HEK293 (cell line): ENCODE measurements at regions not wholly inside any gene's neighbourhood (a gene's known extent, or its start where the extent isn't known, plus 50 kb on each side); places are given as distances from the start of the nearest gene placed in this dataset.
"Not testable (repeated sequence)": the region's sequence is repeated elsewhere in the genome, so short reads cannot be mapped to it uniquely, and the experiment has no call there.

ENCODE experiments used
- CTCF ChIA-PET: fragments of 350-600 bp; formaldehyde crosslinking; extraction: SDS; loops from one replicate; lab custom pipeline; 2021; ENCODE audit warnings: antibody characterized with exemption; lab: Yijun Ruan, JAX
- POLR2A ChIA-PET: fragments of 300-600 bp; formaldehyde crosslinking; extraction: SDS; loops from one replicate; lab custom pipeline; 2020; ENCODE audit warnings: antibody characterized with exemption, inconsistent platforms; lab: Yijun Ruan, JAX
- H3K27ac ChIP-seq: fragments of 200-500 bp; sonication (Bioruptor generic); 2 replicates; pipeline ENCODE4 v1.5.1; 2014; ENCODE audit warnings: low read depth, low read length, control low read depth, inconsistent platforms; ENCODE audit errors: extremely low read depth
- H3K36me3 ChIP-seq, 2 experiments: fragments of 200-500 bp in 1 of 2; sonication (Bioruptor generic) in 1 of 2; 1 replicate in 1 of 2; 2 replicates in 1 of 2; pipeline ENCODE4 v1.5.1; 2014 to 2017; ENCODE audit warnings: inconsistent platforms in 2 of 2, low read length in 2 of 2; ENCODE audit not compliant: control insufficient read depth in 2 of 2, insufficient read depth in 1 of 2
- H3K4me1 ChIP-seq: fragments of 200-500 bp; sonication (Bioruptor generic); 2 replicates; pipeline ENCODE4 v1.5.1; 2014; ENCODE audit warnings: mild to moderate bottlenecking, low read length, inconsistent platforms; ENCODE audit not compliant: control insufficient read depth, insufficient read depth
- H3K4me3 ChIP-seq: 2 replicates; pipeline ENCODE4 v1.5.1; 2011; ENCODE audit warnings: low read depth, mild to moderate bottlenecking, control low read depth, low read length, moderate library complexity
- H3K9me3 ChIP-seq: fragments of 200-500 bp; sonication (Bioruptor generic); 2 replicates; pipeline ENCODE4 v1.5.1; 2014; ENCODE audit warnings: low read depth, low read length, inconsistent platforms; ENCODE audit not compliant: control insufficient read depth, insufficient read depth
- REPIN1 ChIP-seq: fragments of 450-650 bp; formaldehyde crosslinking; IDR thresholded peaks from 2 replicates; pipeline ENCODE4 v1.5.1; 2017; ENCODE audit warnings: missing biosample characterization, missing genetic modification characterization, low read depth
- SETDB1 ChIP-seq: IDR thresholded peaks from one replicate; pipeline ENCODE4 v1.6.1; 2017; ENCODE audit warnings: mild to moderate bottlenecking, low read length, moderate library complexity, mixed read lengths; ENCODE audit not compliant: insufficient read length
- TCF7L2 ChIP-seq: IDR thresholded peaks from 2 replicates; pipeline ENCODE4 v1.6.1; 2011; ENCODE audit warnings: low read depth, mild to moderate bottlenecking, inconsistent platforms, low read length, moderate library complexity, borderline replicate concordance
- TRIM28 ChIP-seq: IDR thresholded peaks from 2 replicates; pipeline ENCODE4 v1.6.1; 2011; ENCODE audit warnings: low read length, control low read depth, borderline replicate concordance
- ZNF221 ChIP-seq: fragments of 450-650 bp; formaldehyde crosslinking; IDR thresholded peaks from 2 replicates; pipeline ENCODE4 v1.5.1; 2017; ENCODE audit warnings: missing biosample characterization, missing genetic modification characterization, borderline replicate concordance
- ZNF530 ChIP-seq: fragments of 450-650 bp; formaldehyde crosslinking; IDR thresholded peaks from 2 replicates; pipeline ENCODE4 v1.5.1; 2016; ENCODE audit warnings: low read depth, missing biosample characterization, missing genetic modification characterization
- ZNF560 ChIP-seq: fragments of 450-650 bp; formaldehyde crosslinking; IDR thresholded peaks from 2 replicates; pipeline ENCODE4 v1.5.1; 2017; ENCODE audit warnings: missing biosample characterization, missing genetic modification characterization, borderline replicate concordance
- ZNF629 ChIP-seq: fragments of 450-650 bp; formaldehyde crosslinking; IDR thresholded peaks from 2 replicates; pipeline ENCODE4 v1.5.1; 2017; ENCODE audit warnings: missing biosample characterization, missing genetic modification characterization
- ZNF707 ChIP-seq: fragments of 450-650 bp; formaldehyde crosslinking; IDR thresholded peaks from 2 replicates; pipeline ENCODE4 v1.5.1; 2016; ENCODE audit warnings: missing biosample characterization, missing genetic modification characterization
- ZNF830 ChIP-seq: fragments of 450-650 bp; IDR thresholded peaks from 2 replicates; pipeline ENCODE4 v1.5.0; 2018; ENCODE audit warnings: missing biosample characterization, missing genetic modification characterization, low read depth, mild to moderate bottlenecking, moderate library complexity
- TF ChIP-seq, protein P1 (sequence below): fragments of 450-650 bp; formaldehyde crosslinking; IDR thresholded peaks from 2 replicates; pipeline ENCODE4 v1.5.1; 2017; ENCODE audit warnings: missing biosample characterization, missing genetic modification characterization
- TF ChIP-seq, protein P2 (sequence below): fragments of 450-650 bp; formaldehyde crosslinking; IDR thresholded peaks from 2 replicates; pipeline ENCODE4 v1.5.1; 2016; ENCODE audit warnings: missing biosample characterization, missing genetic modification characterization
- TF ChIP-seq, protein P3 (sequence below): fragments of 450-650 bp; formaldehyde crosslinking; IDR thresholded peaks from 2 replicates; pipeline ENCODE4 v1.5.1; 2016; ENCODE audit warnings: missing biosample characterization, missing genetic modification characterization, borderline replicate concordance

DNA sequence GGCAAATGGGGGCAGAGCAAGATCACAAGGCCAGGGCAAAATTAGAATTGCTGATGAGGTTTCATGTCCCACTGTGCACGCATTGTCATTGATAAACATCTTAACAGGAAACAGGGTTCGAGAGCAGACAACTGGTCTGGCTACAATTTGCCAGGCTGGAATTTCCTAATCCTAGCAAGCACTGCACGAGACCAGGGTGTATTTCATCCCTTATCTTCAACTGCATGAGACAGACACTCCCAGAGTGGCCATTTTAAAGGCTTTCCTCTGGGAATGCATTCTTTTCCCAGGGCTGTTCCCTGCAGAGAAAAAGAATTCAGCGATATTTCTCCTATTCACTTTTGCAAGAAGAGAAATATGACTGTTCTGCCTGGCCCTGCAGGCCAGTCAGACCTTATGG is 75.8 kb upstream of the C4orf54 start:
- H3K4me1 ChIP-seq, H3K36me3 ChIP-seq: not testable (repeated sequence)
- TF ChIP-seq TRIM28 (peak; percentile 76; the same call in 1 of the 2 replicates), SETDB1 (peak; percentile 79), TCF7L2 (0 out of 2 replicates have a peak, but pooled peaks have one; percentile 53)
- TF ChIP-seq, all 188 proteins: peak for 3; not testable (repeated sequence) for 185
- H3K27ac ChIP-seq, H3K4me3 ChIP-seq, POLR2A ChIA-PET, H3K9me3 ChIP-seq, CTCF ChIA-PET: not testable (repeated sequence)

DNA sequence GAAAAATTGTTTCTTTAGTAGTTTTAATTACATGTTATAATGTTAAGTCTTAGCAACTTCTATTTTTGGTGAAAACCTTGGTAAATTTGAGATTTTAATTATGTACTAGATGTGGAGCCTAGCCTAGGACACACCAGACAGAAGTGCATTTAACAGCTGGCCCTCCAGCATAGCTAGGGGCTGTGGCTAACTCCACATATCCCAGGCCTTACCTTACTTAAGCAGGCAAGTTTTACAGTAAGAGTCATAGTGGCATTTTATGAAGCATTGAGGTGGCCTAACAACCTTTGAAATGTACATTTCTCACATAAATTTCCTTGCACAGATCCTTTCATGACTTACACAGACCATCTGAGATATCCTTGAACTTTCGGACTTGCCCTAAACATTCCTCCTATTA is 71.6 kb upstream of the C4orf54 start:
- ChIA-PET CTCF (interaction anchor here (0.6 kb wide), 1 partner anchor 83 kb away, joined by 3 read pairs; no protein-coding TSS in a partner anchor), POLR2A (no interaction called here)
- H3K36me3 ChIP-seq, result no peaks in the 10 kb centered on the region
- H3K4me3 ChIP-seq, result no peak overlapping the region
- no peak overlapping the region for H3K27ac ChIP-seq
- no peak for TF ChIP-seq ZNF221 (tag by site-specific recombination)
- no peaks in the 10 kb centered on the region for H3K9me3 ChIP-seq
- H3K4me1 ChIP-seq, result no peaks in the 10 kb centered on the region

DNA sequence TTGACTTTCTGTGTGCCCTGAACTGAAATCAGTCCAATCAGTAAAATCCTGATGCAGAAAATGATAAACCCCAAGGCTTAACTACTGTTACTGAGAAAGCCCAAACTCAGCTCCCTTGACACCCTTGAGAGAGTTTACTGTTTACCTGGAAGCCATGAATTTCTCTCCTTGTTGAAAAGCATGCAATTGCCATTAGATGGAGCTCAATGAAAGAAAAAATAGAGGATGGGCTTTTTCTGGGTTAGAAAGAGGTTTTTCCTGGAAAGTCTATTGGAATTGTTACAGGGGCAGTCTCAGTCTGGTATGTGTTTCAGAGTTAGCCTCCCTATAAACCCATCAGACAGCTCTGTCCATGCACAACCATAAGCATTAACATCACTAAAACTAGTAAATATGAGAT is 66.4 kb upstream of the C4orf54 start:
- Histone ChIP-seq H3K27ac (no peak overlapping the region), H3K36me3 (no peaks in the 10 kb centered on the region), H3K4me1 (no peaks in the 10 kb centered on the region), H3K9me3 (no peaks in the 10 kb centered on the region), H3K4me3 (no peak overlapping the region)
- ChIA-PET CTCF (interaction anchor here (0.5 to 1.4 kb wide), 5 partner anchors 78 to 217 kb away, joined by 3 to 8 read pairs (median 3); no protein-coding TSS in a partner anchor), POLR2A (no interaction called here)
- no peak for TF ChIP-seq ZNF629
- TF ChIP-seq, protein P1, sequence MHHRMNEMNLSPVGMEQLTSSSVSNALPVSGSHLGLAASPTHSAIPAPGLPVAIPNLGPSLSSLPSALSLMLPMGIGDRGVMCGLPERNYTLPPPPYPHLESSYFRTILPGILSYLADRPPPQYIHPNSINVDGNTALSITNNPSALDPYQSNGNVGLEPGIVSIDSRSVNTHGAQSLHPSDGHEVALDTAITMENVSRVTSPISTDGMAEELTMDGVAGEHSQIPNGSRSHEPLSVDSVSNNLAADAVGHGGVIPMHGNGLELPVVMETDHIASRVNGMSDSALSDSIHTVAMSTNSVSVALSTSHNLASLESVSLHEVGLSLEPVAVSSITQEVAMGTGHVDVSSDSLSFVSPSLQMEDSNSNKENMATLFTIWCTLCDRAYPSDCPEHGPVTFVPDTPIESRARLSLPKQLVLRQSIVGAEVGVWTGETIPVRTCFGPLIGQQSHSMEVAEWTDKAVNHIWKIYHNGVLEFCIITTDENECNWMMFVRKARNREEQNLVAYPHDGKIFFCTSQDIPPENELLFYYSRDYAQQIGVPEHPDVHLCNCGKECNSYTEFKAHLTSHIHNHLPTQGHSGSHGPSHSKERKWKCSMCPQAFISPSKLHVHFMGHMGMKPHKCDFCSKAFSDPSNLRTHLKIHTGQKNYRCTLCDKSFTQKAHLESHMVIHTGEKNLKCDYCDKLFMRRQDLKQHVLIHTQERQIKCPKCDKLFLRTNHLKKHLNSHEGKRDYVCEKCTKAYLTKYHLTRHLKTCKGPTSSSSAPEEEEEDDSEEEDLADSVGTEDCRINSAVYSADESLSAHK (tag by site-specific recombination), result no peak
- TF ChIP-seq, protein P2, sequence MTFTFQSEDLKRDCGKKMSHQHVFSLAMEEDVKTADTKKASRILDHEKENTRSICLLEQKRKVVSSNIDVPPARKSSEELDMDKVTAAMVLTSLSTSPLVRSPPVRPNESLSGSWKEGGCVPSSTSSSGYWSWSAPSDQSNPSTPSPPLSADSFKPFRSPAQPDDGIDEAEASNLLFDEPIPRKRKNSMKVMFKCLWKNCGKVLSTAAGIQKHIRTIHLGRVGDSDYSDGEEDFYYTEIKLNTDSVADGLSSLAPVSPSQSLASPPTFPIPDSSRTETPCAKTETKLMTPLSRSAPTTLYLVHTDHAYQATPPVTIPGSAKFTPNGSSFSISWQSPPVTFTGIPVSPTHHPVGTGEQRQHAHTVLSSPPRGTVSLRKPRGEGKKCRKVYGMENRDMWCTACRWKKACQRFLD (tag by site-specific recombination), result no peak

DNA sequence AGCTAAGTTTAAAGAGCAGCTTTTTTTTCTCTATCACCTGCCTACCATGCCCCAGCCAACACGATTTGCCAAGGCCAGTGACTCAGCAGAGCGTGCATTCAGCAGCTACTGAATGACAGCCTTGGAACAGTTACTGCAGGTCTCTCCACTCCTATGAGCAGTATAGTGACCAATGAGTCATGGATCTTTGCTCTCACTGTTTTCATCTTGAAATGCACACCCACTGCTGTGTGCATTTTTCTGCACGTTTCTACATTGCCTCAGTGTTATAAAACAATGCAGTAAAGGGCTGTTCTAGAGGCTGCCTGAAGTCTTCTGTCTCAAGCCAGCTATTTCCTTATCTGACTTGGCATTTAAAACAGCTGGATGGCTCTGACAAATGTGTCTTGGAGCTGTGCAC is 66.0 kb upstream of the C4orf54 start:
- no peaks in the 10 kb centered on the region for H3K9me3 ChIP-seq
- no peaks in the 10 kb centered on the region for H3K36me3 ChIP-seq
- H3K4me1 ChIP-seq, result no peaks in the 10 kb centered on the region
- TF ChIP-seq ZNF530 (no peak), REPIN1 (tag by site-specific recombination) (no peak), ZNF707 (tag by site-specific recombination) (no peak), ZNF560 (no peak), ZNF830 (tag by site-specific recombination) (no peak)
- TF ChIP-seq, protein P3, sequence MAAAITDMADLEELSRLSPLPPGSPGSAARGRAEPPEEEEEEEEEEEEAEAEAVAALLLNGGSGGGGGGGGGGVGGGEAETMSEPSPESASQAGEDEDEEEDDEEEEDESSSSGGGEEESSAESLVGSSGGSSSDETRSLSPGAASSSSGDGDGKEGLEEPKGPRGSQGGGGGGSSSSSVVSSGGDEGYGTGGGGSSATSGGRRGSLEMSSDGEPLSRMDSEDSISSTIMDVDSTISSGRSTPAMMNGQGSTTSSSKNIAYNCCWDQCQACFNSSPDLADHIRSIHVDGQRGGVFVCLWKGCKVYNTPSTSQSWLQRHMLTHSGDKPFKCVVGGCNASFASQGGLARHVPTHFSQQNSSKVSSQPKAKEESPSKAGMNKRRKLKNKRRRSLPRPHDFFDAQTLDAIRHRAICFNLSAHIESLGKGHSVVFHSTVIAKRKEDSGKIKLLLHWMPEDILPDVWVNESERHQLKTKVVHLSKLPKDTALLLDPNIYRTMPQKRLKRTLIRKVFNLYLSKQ (tag by site-specific recombination), result no peak
- no peak overlapping the region for H3K4me3 ChIP-seq
- ChIA-PET POLR2A (no interaction called here), CTCF (interaction anchor here (0.5 to 1.4 kb wide), 6 partner anchors 54 to 217 kb away, joined by 3 to 8 read pairs (median 3); no protein-coding TSS in a partner anchor)
- no peak overlapping the region for H3K27ac ChIP-seq
